ENCODE measurements at regions not wholly inside any gene's neighbourhood (a gene's known extent, or its start where the extent isn't known, plus 50 kb on each side); places are given as distances from the start of the nearest gene placed in this dataset.

DNA sequence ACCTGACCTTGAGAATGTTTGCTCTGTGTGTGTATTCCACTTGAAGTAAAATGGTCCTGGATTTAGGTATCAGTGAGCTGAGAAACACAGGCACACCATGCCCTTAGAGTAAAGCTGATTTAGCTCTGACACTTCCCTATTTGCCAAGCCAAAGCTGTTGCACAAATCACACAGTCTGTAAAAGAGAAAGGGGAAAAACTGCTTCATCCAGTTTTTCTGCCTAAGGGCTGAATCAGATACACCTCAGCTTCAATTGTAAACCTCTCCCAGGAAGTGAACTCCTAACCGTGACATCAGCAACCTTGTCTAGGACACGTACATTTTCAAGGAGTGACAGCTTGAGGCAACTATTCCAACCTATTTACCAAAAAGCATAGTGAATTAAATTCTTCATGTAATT lies 150.4 kb downstream of the NR4A2 start:
- WGBS (ENCODE audit: extremely low coverage, insufficient read length, low lambda C conversion rate): no CpG with 5 or more reads among the region's 2 CpGs
- no peak overlapping the region for H2BK120ac ChIP-seq (ENCODE audit: low read depth, low read length, poor library complexity, severe bottlenecking)
- DNase-seq: no peak

More for the DNA sequence above, 150.4 kb downstream of the NR4A2 start:
- no peak overlapping the region for H3K27ac Mint-ChIP-seq
- Histone ChIP-seq H2BK20ac (ENCODE audit: low read depth, low read length, poor library complexity, severe bottlenecking) (no peak overlapping the region), H4K91ac (ENCODE audit: insufficient read length, low read depth, low read length) (no peak overlapping the region), H3K23ac (ENCODE audit: insufficient read length, low read depth, low read length) (no peak overlapping the region), H3K79me1 (ENCODE audit: insufficient read depth, low read depth, low read length, poor library complexity, severe bottlenecking) (no peaks in the 10 kb centered on the region), H3K4ac (ENCODE audit: low read depth, low read length) (no peak overlapping the region), H3K9ac (ENCODE audit: extremely low read depth, insufficient read length, low read length) (no peak overlapping the region), H2BK5ac (ENCODE audit: insufficient read length, low read length) (no peak overlapping the region), H3K27ac (ENCODE audit: insufficient read length, low read depth, low read length) (no peak overlapping the region), H3K23me2 (ENCODE audit: insufficient read length, low read depth, low read length, poor library complexity, severe bottlenecking) (no peaks in the 10 kb centered on the region), H4K5ac (ENCODE audit: insufficient read length, low read depth, low read length) (no peak overlapping the region), H3K4me1 (ENCODE audit: insufficient read depth, low read length) (no peaks in the 10 kb centered on the region), H4K20me1 (ENCODE audit: control insufficient read depth, insufficient read depth, insufficient read length) (no peaks in the 10 kb centered on the region), H3K56ac (ENCODE audit: insufficient read length, low read depth, low read length) (no peak overlapping the region), H3T11ph (ENCODE audit: low read length) (no peak overlapping the region), H2BK15ac (ENCODE audit: low read depth, low read length) (no peak overlapping the region), H2BK12ac (ENCODE audit: insufficient read length, low read depth, low read length) (no peak overlapping the region), H3K18ac (ENCODE audit: insufficient read length, low read depth, low read length) (no peak overlapping the region), H3K79me2 (ENCODE audit: insufficient read depth, low read length) (no peaks in the 10 kb centered on the region), H3K4me2 (ENCODE audit: insufficient read depth, insufficient read length, low read length) (no peak overlapping the region), H4K8ac (replicated peaks; ENCODE audit: insufficient read length, low read depth, low read length) (no peak overlapping the region), H2AFZ (ENCODE audit: low read length) (no peak overlapping the region), H2AK5ac (ENCODE audit: insufficient read length, low read length) (no peak overlapping the region), H3K14ac (ENCODE audit: insufficient read depth, low read length) (no peak overlapping the region), H3K27me3 (ENCODE audit: insufficient read depth, low read length) (no peaks in the 10 kb centered on the region), H3K9me3 (ENCODE audit: control insufficient read depth, low read depth, low read length) (no peaks in the 10 kb centered on the region)
- TF ChIP-seq, protein P1, sequence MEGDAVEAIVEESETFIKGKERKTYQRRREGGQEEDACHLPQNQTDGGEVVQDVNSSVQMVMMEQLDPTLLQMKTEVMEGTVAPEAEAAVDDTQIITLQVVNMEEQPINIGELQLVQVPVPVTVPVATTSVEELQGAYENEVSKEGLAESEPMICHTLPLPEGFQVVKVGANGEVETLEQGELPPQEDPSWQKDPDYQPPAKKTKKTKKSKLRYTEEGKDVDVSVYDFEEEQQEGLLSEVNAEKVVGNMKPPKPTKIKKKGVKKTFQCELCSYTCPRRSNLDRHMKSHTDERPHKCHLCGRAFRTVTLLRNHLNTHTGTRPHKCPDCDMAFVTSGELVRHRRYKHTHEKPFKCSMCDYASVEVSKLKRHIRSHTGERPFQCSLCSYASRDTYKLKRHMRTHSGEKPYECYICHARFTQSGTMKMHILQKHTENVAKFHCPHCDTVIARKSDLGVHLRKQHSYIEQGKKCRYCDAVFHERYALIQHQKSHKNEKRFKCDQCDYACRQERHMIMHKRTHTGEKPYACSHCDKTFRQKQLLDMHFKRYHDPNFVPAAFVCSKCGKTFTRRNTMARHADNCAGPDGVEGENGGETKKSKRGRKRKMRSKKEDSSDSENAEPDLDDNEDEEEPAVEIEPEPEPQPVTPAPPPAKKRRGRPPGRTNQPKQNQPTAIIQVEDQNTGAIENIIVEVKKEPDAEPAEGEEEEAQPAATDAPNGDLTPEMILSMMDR (conservative IDR thresholded peaks at IDR 0.05): no peak
- no peaks in the 10 kb centered on the region for H3K9me3 Mint-ChIP-seq
- H3K4me3 Mint-ChIP-seq: no peak overlapping the region
- no peaks in the 10 kb centered on the region; a peak in 1 of 7 replicates for H3K36me3 Mint-ChIP-seq (ENCODE audit: insufficient read depth in 1 of 3, low read depth in 3 of 3)
- H3K4me1 Mint-ChIP-seq: peaks cover 3 to 4% of the 10 kb centered on the region in 2 experiments; a peak in 2 of 4 replicates
- H3K27me3 Mint-ChIP-seq (ENCODE audit: low read depth): no peaks in the 10 kb centered on the region

Data from H9 (cell line).